Natural killer cell (primary cell): ENCODE measurements at regions not wholly inside any gene's neighbourhood (a gene's known extent, or its start where the extent isn't known, plus 50 kb on each side); places are given as distances from the start of the nearest gene placed in this dataset.

Source experiments
- ATAC-seq, 3 donors: fragments of 150-1000 bp in 2 of 3; fragments of 200-7000 bp in 1 of 3; cut with Tn5 transposase; 1 replicate in 1 of 3; 2 replicates in 2 of 3; pipeline ENCODE4 v1.10.0; 2021; ENCODE audit warnings: mild to moderate bottlenecking in 2 of 3, moderate library complexity in 2 of 3
- DNase-seq, 2 donors: peaks; one replicate each; pipeline versions ENCODE4 v3.0.0 to v3.0.0-alpha.2; 2013 to 2021; ENCODE audit warnings: mixed read lengths in 1 of 2
- H3K27ac ChIP-seq: one replicate; pipeline ENCODE4 v1.5.1; 2013; ENCODE audit warnings: mild to moderate bottlenecking, low read length
- H3K27me3 ChIP-seq: one replicate; pipeline ENCODE4 v1.6.1; 2013; ENCODE audit warnings: low read length; ENCODE audit not compliant: control insufficient read depth, insufficient read depth
- H3K36me3 ChIP-seq: one replicate; pipeline ENCODE4 v1.6.1; 2013; ENCODE audit warnings: low read length; ENCODE audit not compliant: control insufficient read depth, insufficient read depth
- H3K4me1 ChIP-seq: one replicate; pipeline ENCODE4 v1.6.1; 2013; ENCODE audit warnings: low read length; ENCODE audit not compliant: control insufficient read depth, insufficient read depth
- H3K4me3 ChIP-seq: one replicate; pipeline ENCODE4 v1.5.1; 2013; ENCODE audit warnings: low read length
- H3K9me3 ChIP-seq: one replicate; pipeline ENCODE4 v1.6.1; 2013; ENCODE audit warnings: low read length; ENCODE audit not compliant: control insufficient read depth, insufficient read depth
- H3K27ac Mint-ChIP-seq, 2 donors: one replicate each; pipeline ENCODE4 v1.8.0; 2022; ENCODE audit warnings: mild to moderate bottlenecking in 2 of 2, mixed read lengths in 2 of 2, moderate library complexity in 1 of 2
- H3K27me3 Mint-ChIP-seq, 2 donors: one replicate each; pipeline ENCODE4 v1.8.0; 2022; ENCODE audit warnings: low read depth in 2 of 2, mixed read lengths in 2 of 2
- H3K36me3 Mint-ChIP-seq: one replicate; pipeline ENCODE4 v1.8.0; 2022; ENCODE audit warnings: mixed read lengths
- H3K4me1 Mint-ChIP-seq, 2 donors: one replicate each; pipeline ENCODE4 v1.8.0; 2022; ENCODE audit warnings: mixed read lengths in 2 of 2
- H3K4me3 Mint-ChIP-seq: one replicate; pipeline ENCODE4 v1.8.0; 2022; ENCODE audit warnings: mild to moderate bottlenecking, moderate library complexity, mixed read lengths
- H3K9me3 Mint-ChIP-seq, 2 donors: one replicate each; pipeline ENCODE4 v1.8.0; 2022; ENCODE audit warnings: mixed read lengths in 2 of 2
- CTCF ChIP-seq: fragments of 200-600 bp; IDR thresholded peaks from one replicate; pipeline ENCODE4 v1.8.0; 2022; ENCODE audit warnings: antibody characterized with exemption
- WGBS: methylation state at CpG from one replicate; pipeline ENCODE4 v1.1.7; 2013; ENCODE audit warnings: missing lambda C conversion rate; ENCODE audit not compliant: insufficient coverage; 5-methylcytosine and 5-hydroxymethylcytosine counted together
- intact Hi-C: fragments of 100-400 bp; cut with micrococcal nuclease; formaldehyde crosslinking; loops from one replicate; pipeline ENCODE4 v1.14.2; 2022

GRCh38 chr10:29897999-29898716, 161.2 kb downstream of the JCAD start:
- Histone ChIP-seq H3K9me3 (no peaks in the 10 kb centered on the region), H3K4me3 (no peak overlapping the region), H3K36me3 (no peaks in the 10 kb centered on the region), H3K27me3 (no peaks in the 10 kb centered on the region), H3K4me1 (no peaks in the 10 kb centered on the region), H3K27ac (no peak overlapping the region)
- no peak for TF ChIP-seq CTCF
- no peak overlapping the region for H3K4me3 Mint-ChIP-seq
- ATAC-seq (no peak), DNase-seq (no peak)
- no peak overlapping the region for H3K27ac Mint-ChIP-seq
- 91% methylated on average over 6 of the region's 6 CpGs for WGBS
- H3K36me3 Mint-ChIP-seq: no peaks in the 10 kb centered on the region
- no peaks in the 10 kb centered on the region for H3K9me3 Mint-ChIP-seq
- no peaks in the 10 kb centered on the region for H3K4me1 Mint-ChIP-seq
- peaks cover 8 to 25% of the 10 kb centered on the region in 2 donors for H3K27me3 Mint-ChIP-seq
- intact Hi-C loops: no loop called here

- Histone ChIP-seq H3K9me3 (no peaks in the 10 kb centered on the region), H3K36me3 (no peaks in the 10 kb centered on the region), H3K27ac (no peak overlapping the region), H3K4me1 (no peaks in the 10 kb centered on the region), H3K4me3 (no peak overlapping the region), H3K27me3 (no peaks in the 10 kb centered on the region)
- ATAC-seq (no peak), DNase-seq (no peak)
- Mint-ChIP-seq H3K4me1 (no peaks in the 10 kb centered on the region), H3K27me3 (peaks cover 8 to 25% of the 10 kb centered on the region in 2 donors), H3K36me3 (no peaks in the 10 kb centered on the region), H3K9me3 (no peaks in the 10 kb centered on the region), H3K27ac (no peak overlapping the region), H3K4me3 (no peak overlapping the region)
- no peak for TF ChIP-seq CTCF
- 92% methylated on average over 2 of the region's 3 CpGs for WGBS
- intact Hi-C loops: no loop called here
These were observed 162.0 kb downstream of the JCAD start for GRCh38 chr10:29897430-29897829.

- no peaks in the 10 kb centered on the region for H3K36me3 ChIP-seq
- intact Hi-C loops: no loop called here
- no peak for TF ChIP-seq CTCF
- Mint-ChIP-seq H3K27me3 (peaks cover 10 to 25% of the 10 kb centered on the region in 2 donors), H3K36me3 (no peaks in the 10 kb centered on the region), H3K4me3 (no peak overlapping the region), H3K4me1 (no peaks in the 10 kb centered on the region), H3K27ac (no peak overlapping the region), H3K9me3 (no peaks in the 10 kb centered on the region)
- no peaks in the 10 kb centered on the region for H3K4me1 ChIP-seq
- ATAC-seq (no peak), DNase-seq (no peak)
- 56% methylated on average over 2 of the region's 2 CpGs for WGBS
- no peaks in the 10 kb centered on the region for H3K27me3 ChIP-seq
- H3K9me3 ChIP-seq: no peaks in the 10 kb centered on the region
- no peak overlapping the region for H3K4me3 ChIP-seq
- no peak overlapping the region for H3K27ac ChIP-seq
These were observed 163.3 kb downstream of the JCAD start for GRCh38 chr10:29896053-29896452.

- 94% methylated on average over 6 of the region's 6 CpGs for WGBS
- H3K9me3 Mint-ChIP-seq: no peaks in the 10 kb centered on the region
- H3K27ac Mint-ChIP-seq: no peak overlapping the region
- Histone ChIP-seq H3K27ac (no peak overlapping the region), H3K36me3 (no peaks in the 10 kb centered on the region), H3K27me3 (no peaks in the 10 kb centered on the region), H3K4me1 (no peaks in the 10 kb centered on the region), H3K9me3 (no peaks in the 10 kb centered on the region), H3K4me3 (no peak overlapping the region)
- no peaks in the 10 kb centered on the region for H3K36me3 Mint-ChIP-seq
- no peak for DNase-seq
- no peak for TF ChIP-seq CTCF
- H3K4me1 Mint-ChIP-seq: no peaks in the 10 kb centered on the region
- intact Hi-C loops: no loop called here
- no peak for ATAC-seq
- H3K4me3 Mint-ChIP-seq: no peak overlapping the region
- H3K27me3 Mint-ChIP-seq: peaks cover 5 to 21% of the 10 kb centered on the region in 2 donors
These were observed 163.9 kb downstream of the JCAD start for GRCh38 chr10:29895456-29895855.
